Adrenal gland (tissue), 5 donors: ENCODE measurements at regions not wholly inside any gene's neighbourhood (a gene's known extent, or its start where the extent isn't known, plus 50 kb on each side); places are given as distances from the start of the nearest gene placed in this dataset.

ENCODE experiments used
- CTCF ChIP-seq, 6 experiments: fragments of 450-650 bp in 4 of 6; fragments of 200-600 bp in 2 of 6; sonication (generic) in 1 of 6; IDR thresholded peaks; 1 replicate in 5 of 6; 2 replicates in 1 of 6; pipeline versions ENCODE4 v1.5.1 to v1.8.0; 2016 to 2021; ENCODE audit warnings: antibody characterized with exemption in 6 of 6, mild to moderate bottlenecking in 2 of 6, moderate library complexity in 1 of 6
- POLR2A ChIP-seq, 2 donors: fragments of 450-650 bp; IDR thresholded peaks; one replicate each; pipeline ENCODE4 v1.6.1; 2017; ENCODE audit warnings: antibody characterized with exemption in 2 of 2, mild to moderate bottlenecking in 2 of 2, moderate library complexity in 1 of 2
- donor health status: DM: no; HTN: no; CAD: no.

GRCh38 chr9:73294336-73294735, 142.7 kb downstream of the ANXA1 start:
- no peak for TF ChIP-seq CTCF (IDR thresholded peaks at IDR 0.05)
- TF ChIP-seq POLR2A (IDR thresholded peaks at IDR 0.05): no peak
